Nucleus accumbens (tissue), 56 donors: ENCODE measurements at regions not wholly inside any gene's neighbourhood (a gene's known extent, or its start where the extent isn't known, plus 50 kb on each side); places are given as distances from the start of the nearest gene placed in this dataset.

Experiments used
- DNase-seq, 56 donors: peaks; one replicate each; lab custom pipeline; 2025; lab: John Stamatoyannopoulos, UW

GRCh38 chr15:47548986-47549385 is 168.3 kb upstream of the SEMA6D start:
- DNase-seq = no peak

GRCh38 chr15:47551079-47551478 is 166.2 kb upstream of the SEMA6D start:
- DNase-seq = peak in 1 of 56 donors; percentile 3

GRCh38 chr15:47551546-47551945 is 165.8 kb upstream of the SEMA6D start:
- no peak for DNase-seq

GRCh38 chr15:47552978-47553608 is 164.2 kb upstream of the SEMA6D start:
- no peak for DNase-seq

- DNase-seq = no peak
Observed at GRCh38 chr15:47553947-47554346, 163.4 kb upstream of the SEMA6D start.

GRCh38 chr15:47561102-47561501 is 156.2 kb upstream of the SEMA6D start:
- no peak for DNase-seq

- no peak for DNase-seq
Observed at GRCh38 chr15:47565949-47566348, 151.4 kb upstream of the SEMA6D start.

- DNase-seq = no peak
Observed at GRCh38 chr15:47566610-47567009, 150.7 kb upstream of the SEMA6D start.

GRCh38 chr15:47568030-47568429 is 149.3 kb upstream of the SEMA6D start:
- DNase-seq = no peak

- DNase-seq = no peak
Observed at GRCh38 chr15:47570044-47570443, 147.3 kb upstream of the SEMA6D start.

- DNase-seq = no peak
Observed at GRCh38 chr15:47570451-47570850, 146.9 kb upstream of the SEMA6D start.

GRCh38 chr15:47570881-47571640 is 146.2 kb upstream of the SEMA6D start:
- no peak for DNase-seq

- DNase-seq = no peak
Observed at GRCh38 chr15:47573673-47574072, 143.6 kb upstream of the SEMA6D start.

- no peak for DNase-seq
Observed at GRCh38 chr15:47577000-47577399, 140.3 kb upstream of the SEMA6D start.

GRCh38 chr15:47577461-47577860 is 139.8 kb upstream of the SEMA6D start:
- DNase-seq = no peak

GRCh38 chr15:47582233-47582632 is 135.1 kb upstream of the SEMA6D start:
- DNase-seq = no peak

- no peak for DNase-seq
Observed at GRCh38 chr15:47584316-47584715, 133.0 kb upstream of the SEMA6D start.

GRCh38 chr15:47586653-47587224 is 130.6 kb upstream of the SEMA6D start:
- no peak for DNase-seq

GRCh38 chr15:47587940-47588802 is 129.1 kb upstream of the SEMA6D start:
- no peak for DNase-seq

- peak in 2 of 56 donors; percentile 0 to 3 for DNase-seq
Observed at GRCh38 chr15:47588958-47589357, 128.3 kb upstream of the SEMA6D start.

- DNase-seq = no peak
Observed at GRCh38 chr15:47598996-47599395, 118.3 kb upstream of the SEMA6D start.
